Amygdala (tissue), 56 donors: ENCODE measurements at regions not wholly inside any gene's neighbourhood (a gene's known extent, or its start where the extent isn't known, plus 50 kb on each side); places are given as distances from the start of the nearest gene placed in this dataset.
A peak's percentile ranks its signal among the peaks of the same experiment; 100 is the strongest.

Experiments used
- DNase-seq, 56 donors: peaks; one replicate each; lab custom pipeline; 2025; lab: John Stamatoyannopoulos, UW

- no peak for DNase-seq
These were observed 260.6 kb downstream of the PRL start for GRCh38 chr6:22036275-22036674.

GRCh38 chr6:22036699-22037098 lies 260.1 kb downstream of the PRL start:
- DNase-seq: no peak

- no peak for DNase-seq
These were observed 254.9 kb downstream of the PRL start for GRCh38 chr6:22041797-22042480.

- DNase-seq: no peak
These were observed 254.1 kb downstream of the PRL start for GRCh38 chr6:22042706-22043105.

GRCh38 chr6:22043284-22043962 lies 253.4 kb downstream of the PRL start:
- no peak for DNase-seq

GRCh38 chr6:22045261-22045912 lies 251.4 kb downstream of the PRL start:
- no peak for DNase-seq

- no peak for DNase-seq
These were observed 247.8 kb downstream of the PRL start for GRCh38 chr6:22049002-22049401.

GRCh38 chr6:22053391-22053997 lies 243.3 kb downstream of the PRL start:
- DNase-seq: no peak

GRCh38 chr6:22056398-22056797 lies 240.4 kb downstream of the PRL start:
- no peak for DNase-seq

GRCh38 chr6:22057962-22058361 lies 238.9 kb downstream of the PRL start:
- DNase-seq: no peak

- DNase-seq: no peak
These were observed 237.7 kb downstream of the PRL start for GRCh38 chr6:22059126-22059525.

GRCh38 chr6:22059946-22060345 lies 236.9 kb downstream of the PRL start:
- DNase-seq: no peak

GRCh38 chr6:22062807-22063408 lies 233.9 kb downstream of the PRL start:
- peak in 35 of 56 donors; percentile 2 to 48 (median 18) for DNase-seq

GRCh38 chr6:22064558-22064957 lies 232.3 kb downstream of the PRL start:
- DNase-seq: no peak

- no peak for DNase-seq
These were observed 229.7 kb downstream of the PRL start for GRCh38 chr6:22067122-22067521.

GRCh38 chr6:22067671-22068070 lies 229.2 kb downstream of the PRL start:
- DNase-seq: no peak

- DNase-seq: no peak
These were observed 228.1 kb downstream of the PRL start for GRCh38 chr6:22068561-22069305.

- no peak for DNase-seq
These were observed 227.5 kb downstream of the PRL start for GRCh38 chr6:22069306-22069800.

- peak in 36 of 56 donors; percentile 0 to 47 (median 6) for DNase-seq
These were observed 225.4 kb downstream of the PRL start for GRCh38 chr6:22071270-22072041.
